Mesothelial cell of epicardium (in vitro differentiated cells): ENCODE measurements at regions not wholly inside any gene's neighbourhood (a gene's known extent, or its start where the extent isn't known, plus 50 kb on each side); places are given as distances from the start of the nearest gene placed in this dataset.

Experiments
- DNase-seq, 2 experiments: peaks; one replicate each; pipeline ENCODE4 v3.0.0; 2021; ENCODE audit warnings: low spot score in 2 of 2; ENCODE audit not compliant: unreplicated experiment in 2 of 2
- H3K27ac Mint-ChIP-seq: 2 replicates; pipeline ENCODE4 v1.8.0; 2021; ENCODE audit warnings: mixed read lengths
- H3K27me3 Mint-ChIP-seq: 2 replicates; pipeline ENCODE4 v1.8.0; 2021; ENCODE audit warnings: low read depth, mixed read lengths
- H3K36me3 Mint-ChIP-seq: 2 replicates; pipeline ENCODE4 v1.8.0; 2021; ENCODE audit warnings: mixed read lengths
- H3K4me1 Mint-ChIP-seq: 2 replicates; pipeline ENCODE4 v1.8.0; 2021; ENCODE audit warnings: mixed read lengths
- H3K4me3 Mint-ChIP-seq: 2 replicates; pipeline ENCODE4 v1.8.0; 2021; ENCODE audit warnings: mild to moderate bottlenecking, moderate library complexity, mixed read lengths
- H3K9me3 Mint-ChIP-seq: 2 replicates; pipeline ENCODE4 v1.8.0; 2021; ENCODE audit warnings: mixed read lengths
- CTCF ChIP-seq: fragments of 200-600 bp; sonication (generic); IDR thresholded peaks from one replicate; pipeline ENCODE4 v1.5.0; 2021; ENCODE audit warnings: antibody characterized with exemption; ENCODE audit not compliant: unreplicated experiment

DNA sequence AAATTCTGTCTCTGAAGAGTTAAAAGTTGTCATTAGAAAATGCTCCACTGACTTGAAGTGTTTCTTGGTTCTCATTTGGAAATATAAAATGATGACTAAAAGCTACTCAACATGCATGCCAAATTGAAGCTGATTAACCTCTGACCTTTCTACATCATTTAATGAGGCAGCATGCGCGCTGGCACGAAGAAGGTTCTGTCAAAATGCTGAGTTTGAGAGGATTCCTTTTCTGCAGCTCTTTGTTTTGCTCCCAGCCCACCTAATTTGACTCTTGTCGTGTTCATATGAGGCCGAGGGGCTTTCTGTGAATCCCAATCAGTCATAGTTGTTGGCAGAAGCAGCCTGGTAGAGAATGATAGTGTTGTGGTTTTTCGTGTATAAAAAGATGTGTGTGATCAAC lies 153.4 kb downstream of the BRMS1L start:
- Mint-ChIP-seq H3K27ac (no peak overlapping the region), H3K9me3 (no peaks in the 10 kb centered on the region), H3K36me3 (no peaks in the 10 kb centered on the region), H3K27me3 (no peaks in the 10 kb centered on the region), H3K4me1 (no peaks in the 10 kb centered on the region), H3K4me3 (no peak overlapping the region)
- TF ChIP-seq CTCF = no peak
- DNase-seq = no peak

GRCh38 chr14:35978561-35978960 lies 152.4 kb downstream of the BRMS1L start:
- H3K27me3 Mint-ChIP-seq = no peaks in the 10 kb centered on the region

DNA sequence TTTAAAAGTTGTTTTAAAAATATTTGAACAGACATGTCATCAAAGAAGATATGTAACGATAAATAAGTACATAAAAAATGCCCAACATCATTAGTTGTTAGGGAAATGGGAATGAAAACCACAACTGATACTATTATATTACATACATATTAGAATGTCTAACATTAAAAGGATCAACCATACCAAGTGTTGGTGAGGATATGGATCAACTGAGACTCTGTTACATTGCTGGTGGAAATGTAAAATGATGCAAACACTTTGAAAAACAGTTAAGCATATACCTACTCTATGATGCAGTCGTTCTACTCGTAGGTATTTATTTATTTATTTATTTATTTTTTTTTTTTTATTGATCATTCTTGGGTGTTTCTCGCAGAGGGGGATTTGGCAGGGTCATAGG lies 149.7 kb downstream of the BRMS1L start:
- H3K36me3 Mint-ChIP-seq = no peaks in the 10 kb centered on the region
- TF ChIP-seq CTCF = no peak
- DNase-seq = no peak
- no peak overlapping the region for H3K27ac Mint-ChIP-seq
- no peak overlapping the region for H3K4me3 Mint-ChIP-seq
- peaks cover 8% of the 10 kb centered on the region for H3K27me3 Mint-ChIP-seq
- no peaks in the 10 kb centered on the region for H3K4me1 Mint-ChIP-seq
- no peaks in the 10 kb centered on the region for H3K9me3 Mint-ChIP-seq

More at GRCh38 chr14:35978561-35978960, 152.4 kb downstream of the BRMS1L start:
- TF ChIP-seq CTCF = no peak
- DNase-seq = no peak
- no peaks in the 10 kb centered on the region for H3K4me1 Mint-ChIP-seq
- no peaks in the 10 kb centered on the region for H3K36me3 Mint-ChIP-seq
- no peak overlapping the region for H3K27ac Mint-ChIP-seq
- no peak overlapping the region for H3K4me3 Mint-ChIP-seq
- no peaks in the 10 kb centered on the region for H3K9me3 Mint-ChIP-seq

DNA sequence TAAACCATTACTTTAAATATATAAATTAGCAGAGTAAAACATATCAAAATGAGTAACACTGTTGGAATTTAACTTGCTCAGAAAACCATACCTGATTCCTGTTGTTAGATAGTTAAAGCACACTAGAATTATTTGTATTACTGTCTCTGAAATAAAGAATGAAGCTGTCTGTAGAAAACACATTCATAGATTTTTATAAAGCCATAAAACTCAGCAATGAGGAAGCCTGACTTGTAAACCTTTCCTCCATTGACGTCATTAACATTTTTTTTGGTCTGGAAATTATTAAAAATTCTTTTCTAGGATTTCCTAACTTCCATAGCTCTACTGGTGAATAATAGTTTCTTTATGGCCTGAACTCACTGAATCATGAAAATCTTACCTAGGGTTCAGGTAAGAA lies 147.6 kb downstream of the BRMS1L start:
- Mint-ChIP-seq H3K36me3 (no peaks in the 10 kb centered on the region), H3K4me1 (no peaks in the 10 kb centered on the region), H3K27me3 (peaks cover 9% of the 10 kb centered on the region)

GRCh38 chr14:35971965-35972630 lies 146.0 kb downstream of the BRMS1L start:
- no peak for TF ChIP-seq CTCF
- no peaks in the 10 kb centered on the region for H3K4me1 Mint-ChIP-seq
- H3K9me3 Mint-ChIP-seq = no peaks in the 10 kb centered on the region
- peaks cover 14% of the 10 kb centered on the region for H3K27me3 Mint-ChIP-seq
- no peak overlapping the region for H3K4me3 Mint-ChIP-seq
- DNase-seq = no peak
- H3K27ac Mint-ChIP-seq = no peak overlapping the region
- no peaks in the 10 kb centered on the region for H3K36me3 Mint-ChIP-seq

More for the DNA sequence above, 147.6 kb downstream of the BRMS1L start:
- no peak for DNase-seq
- no peaks in the 10 kb centered on the region for H3K9me3 Mint-ChIP-seq
- no peak for TF ChIP-seq CTCF
- H3K27ac Mint-ChIP-seq = no peak overlapping the region
- H3K4me3 Mint-ChIP-seq = no peak overlapping the region

GRCh38 chr14:35969310-35969709 lies 143.2 kb downstream of the BRMS1L start:
- Mint-ChIP-seq H3K4me3 (no peak overlapping the region), H3K4me1 (peaks cover 9% of the 10 kb centered on the region), H3K27ac (no peak overlapping the region), H3K27me3 (peaks cover 16% of the 10 kb centered on the region), H3K36me3 (no peaks in the 10 kb centered on the region), H3K9me3 (no peaks in the 10 kb centered on the region)
- DNase-seq = no peak
- no peak for TF ChIP-seq CTCF
